Progenitor cell of endocrine pancreas (in vitro differentiated cells): ENCODE measurements at regions not wholly inside any gene's neighbourhood (a gene's known extent, or its start where the extent isn't known, plus 50 kb on each side); places are given as distances from the start of the nearest gene placed in this dataset.

ENCODE experiments used
- DNase-seq: peaks from one replicate; pipeline ENCODE4 v3.0.0; 2021; ENCODE audit warnings: low spot score; ENCODE audit not compliant: unreplicated experiment
- H3K27ac Mint-ChIP-seq: 2 replicates; pipeline ENCODE4 v1.8.0; 2021; ENCODE audit warnings: mild to moderate bottlenecking, moderate library complexity, mixed read lengths
- H3K27me3 Mint-ChIP-seq: 2 replicates; pipeline ENCODE4 v1.8.0; 2021; ENCODE audit warnings: mixed read lengths
- H3K36me3 Mint-ChIP-seq: 2 replicates; pipeline ENCODE4 v1.8.0; 2022; ENCODE audit warnings: mixed read lengths; ENCODE audit not compliant: insufficient read depth
- H3K4me1 Mint-ChIP-seq: 2 replicates; pipeline ENCODE4 v1.8.0; 2021; ENCODE audit warnings: low read depth, mixed read lengths
- H3K4me3 Mint-ChIP-seq: 2 replicates; pipeline ENCODE4 v1.8.0; 2021; ENCODE audit warnings: low read depth, mild to moderate bottlenecking, moderate library complexity, mixed read lengths
- H3K9me3 Mint-ChIP-seq: 2 replicates; pipeline ENCODE4 v1.8.0; 2021; ENCODE audit warnings: low read depth, mixed read lengths
- TF ChIP-seq, protein P1 (sequence below): fragments of 200-600 bp; sonication (generic); IDR thresholded peaks from one replicate; pipeline ENCODE4 v1.5.0; 2021; ENCODE audit warnings: antibody characterized with exemption, mild to moderate bottlenecking; ENCODE audit not compliant: unreplicated experiment

DNA sequence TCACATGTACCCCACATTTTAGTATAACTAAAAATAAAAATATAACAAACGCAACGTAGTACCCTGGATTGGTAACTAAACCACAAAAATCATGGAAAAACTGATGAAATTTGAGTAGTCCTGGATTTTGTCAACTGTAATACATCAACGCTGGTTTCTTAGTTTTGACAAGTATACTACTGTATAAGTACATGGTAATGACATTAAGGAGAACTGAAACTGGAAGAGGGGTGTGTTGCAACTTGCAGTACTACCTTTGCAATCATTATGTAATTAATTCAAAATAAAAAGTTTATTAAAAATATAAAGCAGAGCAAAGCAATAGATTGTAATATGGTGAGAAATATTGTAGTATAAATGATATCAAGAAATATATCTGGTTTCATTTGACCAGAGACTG is 1158.0 kb upstream of the SPRY2 start:
- TF ChIP-seq, protein P1, sequence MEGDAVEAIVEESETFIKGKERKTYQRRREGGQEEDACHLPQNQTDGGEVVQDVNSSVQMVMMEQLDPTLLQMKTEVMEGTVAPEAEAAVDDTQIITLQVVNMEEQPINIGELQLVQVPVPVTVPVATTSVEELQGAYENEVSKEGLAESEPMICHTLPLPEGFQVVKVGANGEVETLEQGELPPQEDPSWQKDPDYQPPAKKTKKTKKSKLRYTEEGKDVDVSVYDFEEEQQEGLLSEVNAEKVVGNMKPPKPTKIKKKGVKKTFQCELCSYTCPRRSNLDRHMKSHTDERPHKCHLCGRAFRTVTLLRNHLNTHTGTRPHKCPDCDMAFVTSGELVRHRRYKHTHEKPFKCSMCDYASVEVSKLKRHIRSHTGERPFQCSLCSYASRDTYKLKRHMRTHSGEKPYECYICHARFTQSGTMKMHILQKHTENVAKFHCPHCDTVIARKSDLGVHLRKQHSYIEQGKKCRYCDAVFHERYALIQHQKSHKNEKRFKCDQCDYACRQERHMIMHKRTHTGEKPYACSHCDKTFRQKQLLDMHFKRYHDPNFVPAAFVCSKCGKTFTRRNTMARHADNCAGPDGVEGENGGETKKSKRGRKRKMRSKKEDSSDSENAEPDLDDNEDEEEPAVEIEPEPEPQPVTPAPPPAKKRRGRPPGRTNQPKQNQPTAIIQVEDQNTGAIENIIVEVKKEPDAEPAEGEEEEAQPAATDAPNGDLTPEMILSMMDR, result no peak
- no peak overlapping the region for H3K4me3 Mint-ChIP-seq
- peaks cover 4% of the 10 kb centered on the region for H3K9me3 Mint-ChIP-seq
- DNase-seq, result no peak
- H3K36me3 Mint-ChIP-seq, result no peaks in the 10 kb centered on the region
- no peak overlapping the region for H3K27ac Mint-ChIP-seq
- H3K27me3 Mint-ChIP-seq, result no peaks in the 10 kb centered on the region
- H3K4me1 Mint-ChIP-seq, result no peaks in the 10 kb centered on the region

DNA sequence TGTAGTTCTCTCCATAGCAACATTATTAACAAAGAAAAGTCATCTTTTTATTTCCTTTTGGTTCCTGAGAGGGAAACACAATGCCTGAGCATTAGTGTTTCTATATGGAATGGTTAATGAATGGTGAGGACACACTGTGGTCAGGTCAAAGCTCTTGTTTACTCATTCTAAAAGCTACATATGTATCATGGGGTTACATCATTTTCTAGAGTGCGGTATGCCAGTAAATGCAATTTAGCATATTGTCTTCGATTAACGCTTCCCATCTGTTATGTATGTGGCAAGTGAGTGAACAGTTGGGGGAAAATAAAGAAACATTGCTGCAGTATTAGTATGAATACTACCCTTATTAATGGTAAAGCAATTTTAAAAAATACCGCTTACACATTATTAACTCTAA is 1152.2 kb upstream of the SPRY2 start:
- no peaks in the 10 kb centered on the region for H3K36me3 Mint-ChIP-seq
- peaks cover 2% of the 10 kb centered on the region for H3K4me1 Mint-ChIP-seq
- no peak for DNase-seq
- H3K9me3 Mint-ChIP-seq, result no peaks in the 10 kb centered on the region
- TF ChIP-seq, protein P1, result no peak
- H3K4me3 Mint-ChIP-seq, result no peak overlapping the region
- H3K27ac Mint-ChIP-seq, result no peak overlapping the region
- H3K27me3 Mint-ChIP-seq, result no peaks in the 10 kb centered on the region

DNA sequence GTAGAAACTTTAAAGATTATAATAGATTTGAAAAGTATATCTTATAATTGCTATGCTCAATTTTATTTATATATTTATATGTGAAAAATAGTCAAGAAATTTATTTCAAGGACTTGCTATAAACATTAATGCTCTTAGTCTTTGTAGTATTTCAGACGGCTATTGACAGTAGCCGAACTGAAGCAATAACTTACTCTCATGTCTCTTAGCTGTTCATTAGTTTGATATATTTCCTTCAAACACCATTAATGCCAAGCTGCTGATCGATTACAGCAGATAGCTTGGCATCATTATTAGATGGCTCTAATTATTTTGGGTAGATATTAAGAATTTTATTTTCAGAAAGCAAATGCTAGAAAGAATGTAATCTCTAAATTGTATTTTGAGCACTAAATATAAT is 1151.5 kb upstream of the SPRY2 start:
- DNase-seq, result no peak
- no peaks in the 10 kb centered on the region for H3K9me3 Mint-ChIP-seq
- H3K4me1 Mint-ChIP-seq, result peaks cover 2% of the 10 kb centered on the region
- H3K27me3 Mint-ChIP-seq, result no peaks in the 10 kb centered on the region
- H3K4me3 Mint-ChIP-seq, result no peak overlapping the region
- TF ChIP-seq, protein P1, result no peak
- H3K27ac Mint-ChIP-seq, result no peak overlapping the region
- H3K36me3 Mint-ChIP-seq, result no peaks in the 10 kb centered on the region

DNA sequence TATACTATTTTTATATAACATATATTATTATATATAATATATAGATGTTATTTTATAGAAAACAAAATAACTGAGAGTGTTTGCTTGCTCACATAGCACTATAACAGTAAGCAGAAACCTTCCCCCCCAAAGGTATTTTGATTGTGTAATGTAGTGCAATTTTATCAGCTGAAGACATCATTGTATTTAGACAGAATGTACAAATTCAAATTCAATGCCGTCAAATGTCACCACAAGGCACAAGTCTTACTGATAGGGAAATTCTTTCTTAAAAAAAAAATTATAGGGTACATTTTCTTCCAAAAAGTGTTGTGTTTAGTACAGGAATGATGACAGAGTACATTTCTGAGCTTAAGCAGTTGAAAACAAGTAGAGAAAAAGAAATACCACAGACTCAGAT is 1147.1 kb upstream of the SPRY2 start:
- Mint-ChIP-seq H3K9me3 (peaks cover 6% of the 10 kb centered on the region), H3K27ac (no peak overlapping the region), H3K27me3 (no peaks in the 10 kb centered on the region), H3K36me3 (peaks cover 2% of the 10 kb centered on the region), H3K4me1 (peaks cover 4% of the 10 kb centered on the region), H3K4me3 (no peak overlapping the region)
- TF ChIP-seq, protein P1, result no peak
- no peak for DNase-seq

DNA sequence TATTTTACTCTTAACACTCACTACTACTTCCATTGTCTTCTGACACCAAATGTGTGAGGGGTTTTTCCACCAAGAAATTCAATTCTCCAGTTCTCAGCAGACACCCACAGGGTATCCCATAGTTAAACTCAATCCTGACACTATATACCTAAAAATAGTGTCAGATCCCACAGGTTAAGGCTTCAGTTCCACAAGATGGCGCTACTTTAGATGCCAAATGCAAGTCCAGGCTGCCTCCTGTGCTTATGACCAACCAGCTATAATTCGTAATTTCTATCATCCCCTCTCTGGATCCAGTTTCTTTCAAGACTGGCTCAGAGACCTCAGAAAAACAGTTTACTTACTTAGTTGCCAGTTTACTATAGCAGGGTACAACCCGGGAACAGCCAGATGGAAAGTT is 1146.2 kb upstream of the SPRY2 start:
- Mint-ChIP-seq H3K36me3 (peaks cover 3% of the 10 kb centered on the region), H3K27ac (no peak overlapping the region), H3K27me3 (no peaks in the 10 kb centered on the region), H3K4me1 (peaks cover 4% of the 10 kb centered on the region), H3K9me3 (peaks cover 9% of the 10 kb centered on the region), H3K4me3 (no peak overlapping the region)
- TF ChIP-seq, protein P1, result peak; percentile 58
- no peak for DNase-seq

DNA sequence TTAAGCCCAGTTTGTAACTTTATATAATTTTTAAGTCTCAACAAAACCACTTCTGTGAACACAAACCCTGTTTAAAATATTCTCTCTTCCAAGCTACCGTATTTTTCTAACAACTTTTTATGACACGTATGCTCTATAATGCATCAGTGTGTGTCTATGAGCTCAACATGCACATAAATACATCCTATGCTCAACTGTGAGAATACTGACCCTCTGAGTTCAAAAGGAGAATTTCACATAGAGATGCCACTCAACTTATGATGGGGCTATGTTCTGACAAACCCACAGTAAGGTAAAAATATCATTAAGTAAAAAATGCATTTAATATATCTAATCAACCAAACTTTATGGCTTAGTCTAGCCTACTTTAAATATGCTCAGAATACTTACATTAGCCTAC is 1139.7 kb upstream of the SPRY2 start:
- peaks cover 9% of the 10 kb centered on the region for H3K9me3 Mint-ChIP-seq
- TF ChIP-seq, protein P1, result peak; percentile 32
- peaks cover 6% of the 10 kb centered on the region for H3K4me1 Mint-ChIP-seq
- H3K4me3 Mint-ChIP-seq, result no peak overlapping the region
- H3K27ac Mint-ChIP-seq, result no peak overlapping the region
- peaks cover 3% of the 10 kb centered on the region for H3K36me3 Mint-ChIP-seq
- DNase-seq, result no peak
- H3K27me3 Mint-ChIP-seq, result no peaks in the 10 kb centered on the region
